Stimulated activated naive CD4-positive, alpha-beta T cell treated with Interleukin-2 at 50 U/mL for 16 hours (primary cell): ENCODE measurements at regions not wholly inside any gene's neighbourhood (a gene's known extent, or its start where the extent isn't known, plus 50 kb on each side); places are given as distances from the start of the nearest gene placed in this dataset.

Experiments used
- DNase-seq: peaks from one replicate; lab custom pipeline; 2025; lab: John Stamatoyannopoulos, UW

DNA sequence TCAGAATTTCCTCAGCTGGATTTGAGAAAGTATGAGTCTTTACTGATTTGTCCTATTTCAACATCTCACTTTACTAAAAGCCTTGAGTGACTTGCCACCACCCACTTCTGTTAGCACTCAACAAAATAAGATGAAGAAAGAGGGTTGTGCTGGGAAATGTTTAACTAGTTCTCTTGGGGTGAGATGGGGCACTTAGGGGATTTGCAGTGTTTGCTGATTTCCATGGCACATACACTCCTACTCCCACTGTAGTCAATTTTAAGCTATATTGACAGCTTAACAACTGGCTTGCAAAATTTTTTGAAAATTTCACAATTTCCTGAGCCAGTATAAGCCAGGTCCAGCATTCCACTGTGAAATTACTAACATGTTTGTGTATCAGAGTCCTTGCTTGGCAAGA, 463.1 kb upstream of the ARHGEF26 start:
- DNase-seq: no peak

DNA sequence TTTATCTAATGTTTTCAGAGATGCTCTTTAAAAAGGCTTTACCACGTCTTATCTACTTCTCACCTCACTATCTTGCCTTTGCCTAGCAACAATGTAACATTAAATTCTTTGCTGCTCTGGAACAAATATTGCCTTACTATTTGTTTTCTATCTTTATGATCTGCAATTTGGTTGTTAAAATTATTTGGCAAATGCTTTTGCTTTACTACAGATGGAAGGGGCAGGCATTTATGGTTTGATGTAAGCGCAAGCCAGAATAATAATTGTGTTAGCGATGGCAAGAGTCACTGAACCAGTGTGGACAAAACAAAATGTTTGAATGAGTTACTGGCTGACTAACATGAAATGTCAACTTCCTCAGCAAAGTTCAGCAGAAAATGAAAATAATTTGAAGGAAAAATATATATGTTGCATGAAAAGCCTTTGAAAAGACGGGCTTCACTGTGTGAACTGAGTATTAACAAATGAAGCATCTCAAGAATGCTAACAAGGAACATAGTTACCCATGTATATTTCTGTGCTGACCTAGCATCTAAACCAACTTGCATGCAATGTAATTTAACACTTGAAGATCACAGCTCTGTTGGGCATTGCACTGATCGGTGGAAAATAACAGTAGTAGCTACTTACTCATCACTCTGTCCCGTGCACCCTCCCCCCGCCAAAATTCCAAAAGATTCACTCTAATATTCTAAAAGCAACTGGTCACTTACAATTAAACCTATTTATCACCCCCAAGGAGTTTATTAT, 454.0 kb upstream of the ARHGEF26 start:
- no peak for DNase-seq

DNA sequence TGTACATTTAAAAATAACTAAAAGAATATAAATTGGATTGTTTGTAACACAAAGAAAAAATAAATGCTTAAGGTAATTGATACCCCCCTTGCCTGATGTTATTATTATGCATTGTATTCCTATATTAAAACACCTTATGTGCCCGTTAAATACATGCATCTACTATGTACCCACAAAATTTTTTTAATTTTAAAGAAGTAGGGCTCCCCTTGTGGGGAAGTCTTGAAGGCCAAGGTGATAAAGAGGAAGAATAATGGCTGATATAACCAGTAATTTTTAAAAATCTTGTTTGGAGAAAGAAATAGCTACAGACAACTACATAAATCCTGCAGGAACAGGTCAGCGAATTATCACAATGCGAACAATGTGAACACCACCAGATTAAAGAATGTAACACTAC, 451.7 kb upstream of the ARHGEF26 start:
- no peak for DNase-seq

DNA sequence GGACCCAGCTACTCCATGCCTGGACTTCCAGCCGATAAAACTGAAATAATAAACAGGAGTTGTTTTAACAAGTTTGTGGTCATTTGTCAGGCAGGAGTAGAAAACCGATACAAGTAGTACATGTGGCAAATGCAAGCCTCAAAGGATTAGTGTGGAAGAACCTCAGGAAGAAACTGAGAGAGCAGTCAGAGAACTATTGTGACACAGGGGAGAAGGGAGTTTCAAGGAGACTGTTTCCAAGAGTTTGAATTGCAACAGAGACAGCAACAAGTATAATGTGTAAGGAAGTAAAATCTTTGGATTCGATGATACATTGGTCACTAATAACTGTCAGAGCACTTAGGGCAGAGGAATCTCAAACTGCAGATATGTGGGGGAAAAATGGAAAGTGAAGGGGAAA, 450.6 kb upstream of the ARHGEF26 start:
- no peak for DNase-seq

DNA sequence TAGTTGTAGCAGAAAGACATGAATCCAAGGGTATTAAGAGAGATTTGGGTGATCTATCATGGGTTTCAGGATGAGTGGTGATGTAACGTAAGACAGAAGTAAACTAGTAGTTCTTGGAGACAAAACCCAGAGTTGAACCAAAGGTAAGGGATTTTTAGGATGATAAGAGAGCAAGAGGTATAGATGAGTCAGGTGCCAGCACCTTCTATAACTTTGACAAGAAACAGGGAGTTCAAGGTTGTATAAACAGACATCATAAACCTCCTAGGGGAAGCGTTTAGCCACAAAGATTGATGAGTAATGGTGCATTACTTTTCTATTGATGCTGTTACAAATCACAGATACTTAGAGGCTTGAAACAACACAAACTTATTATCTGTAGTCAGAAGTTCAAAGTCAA, 447.3 kb upstream of the ARHGEF26 start:
- DNase-seq: no peak

DNA sequence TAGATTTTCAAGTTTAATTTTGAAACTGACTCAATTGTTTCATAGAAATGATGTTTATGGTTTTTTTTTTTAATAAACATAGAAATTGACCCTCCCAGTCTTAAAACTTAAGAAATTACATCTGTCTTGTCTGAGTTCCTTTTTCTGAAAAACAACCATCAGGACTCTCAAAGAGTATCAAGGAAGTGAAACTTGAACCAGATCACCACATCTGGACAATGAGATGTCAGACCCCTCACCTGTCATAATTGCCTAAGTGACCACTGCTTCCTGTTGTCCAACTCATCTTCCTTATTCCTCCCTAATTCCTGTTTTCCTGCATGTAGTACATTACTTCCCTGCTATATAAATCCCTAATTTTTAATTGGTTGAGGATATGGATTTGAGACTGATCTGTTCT, 441.5 kb upstream of the ARHGEF26 start:
- DNase-seq: no peak

DNA sequence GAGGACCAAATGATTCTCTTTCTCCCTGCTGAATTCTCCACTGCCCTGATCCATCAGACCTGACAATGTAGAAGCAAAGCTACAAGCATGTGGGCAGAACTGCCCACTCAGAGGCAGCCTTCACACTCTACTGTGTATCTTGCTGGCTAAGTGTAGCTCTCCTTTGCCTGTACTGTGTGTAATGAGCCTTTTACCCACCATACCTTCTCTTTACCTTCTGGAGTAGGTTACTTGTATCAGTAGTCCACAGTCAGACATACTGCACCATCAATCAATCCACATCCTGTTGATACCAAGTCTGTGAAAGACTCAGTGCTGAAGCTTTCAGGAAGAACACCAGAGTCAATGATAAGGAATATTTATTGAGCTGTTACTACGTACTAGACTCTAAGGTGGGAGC, 440.7 kb upstream of the ARHGEF26 start:
- DNase-seq: no peak

DNA sequence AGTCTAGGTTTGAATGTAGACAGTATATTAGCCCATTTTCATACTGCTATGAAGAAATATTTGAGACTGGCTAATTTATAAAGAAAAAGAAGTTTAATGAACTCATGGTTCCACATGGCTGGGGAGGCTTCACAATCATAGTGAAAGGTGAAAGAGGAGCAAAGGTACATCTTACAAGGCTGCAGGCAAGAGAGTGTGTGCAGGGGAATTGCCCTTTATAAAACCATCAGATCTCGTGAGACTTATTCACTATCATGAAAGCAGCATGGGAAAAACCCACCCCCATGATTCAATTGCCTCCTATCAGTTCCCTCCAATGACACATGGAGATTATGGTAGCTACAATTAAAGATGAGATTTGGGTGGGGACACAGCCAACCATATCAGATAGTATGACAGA, 440.1 kb upstream of the ARHGEF26 start:
- no peak for DNase-seq

DNA sequence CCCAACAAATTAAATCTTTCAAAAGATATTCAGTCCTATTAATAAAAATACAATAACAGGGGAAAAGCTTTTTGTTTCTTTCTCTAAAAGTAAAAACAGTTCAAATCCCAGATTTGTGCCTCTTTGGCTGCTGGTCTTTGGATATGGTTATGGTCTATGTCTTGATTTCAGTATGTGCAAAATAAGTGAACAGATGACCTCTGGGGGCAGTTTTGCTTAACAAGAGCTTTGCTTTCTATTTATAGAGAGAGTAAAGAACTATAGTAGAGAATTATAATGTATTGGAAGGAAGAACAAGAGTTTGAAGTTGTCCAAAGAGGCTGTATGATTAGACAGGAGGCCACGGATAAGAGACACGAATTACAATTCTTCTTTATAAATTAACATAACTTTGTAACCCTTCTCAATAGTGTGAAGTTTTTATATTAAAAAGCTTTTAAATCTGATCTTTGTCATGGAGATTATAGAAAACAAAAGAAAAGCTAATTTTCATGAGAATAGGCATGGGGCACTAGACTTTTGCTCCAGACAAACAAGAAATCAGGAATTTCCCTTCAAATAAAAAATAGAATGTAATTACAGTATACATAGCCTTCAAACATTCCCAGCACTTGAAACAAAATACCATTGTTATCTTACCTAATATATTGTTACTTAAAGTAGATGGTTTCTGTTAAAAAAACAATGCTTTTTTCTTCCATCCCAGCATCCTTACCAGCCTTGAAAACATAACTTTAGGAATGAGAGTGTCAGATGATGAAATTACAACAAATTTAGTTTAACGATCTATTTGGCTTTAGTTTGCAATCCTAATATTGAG, 432.7 kb upstream of the ARHGEF26 start:
- DNase-seq: no peak

DNA sequence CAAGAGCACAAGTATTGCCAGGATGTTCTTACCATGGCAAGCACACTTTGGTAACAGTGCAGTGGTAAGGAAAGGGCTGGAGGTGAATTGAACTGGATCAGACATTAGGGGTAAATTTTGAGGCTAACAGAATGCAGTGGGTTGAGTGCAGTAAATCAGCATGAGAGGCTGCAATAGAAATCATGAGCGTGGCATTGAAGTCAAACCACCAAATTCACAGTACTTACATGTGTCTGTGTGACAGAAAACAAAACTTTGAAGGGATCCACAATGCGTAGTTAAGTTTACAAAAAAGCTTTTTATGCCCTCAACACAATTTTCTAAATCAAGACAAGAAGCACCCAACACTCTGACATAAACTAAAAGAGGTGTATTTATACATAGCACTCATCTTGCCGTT, 428.0 kb upstream of the ARHGEF26 start:
- DNase-seq: no peak

DNA sequence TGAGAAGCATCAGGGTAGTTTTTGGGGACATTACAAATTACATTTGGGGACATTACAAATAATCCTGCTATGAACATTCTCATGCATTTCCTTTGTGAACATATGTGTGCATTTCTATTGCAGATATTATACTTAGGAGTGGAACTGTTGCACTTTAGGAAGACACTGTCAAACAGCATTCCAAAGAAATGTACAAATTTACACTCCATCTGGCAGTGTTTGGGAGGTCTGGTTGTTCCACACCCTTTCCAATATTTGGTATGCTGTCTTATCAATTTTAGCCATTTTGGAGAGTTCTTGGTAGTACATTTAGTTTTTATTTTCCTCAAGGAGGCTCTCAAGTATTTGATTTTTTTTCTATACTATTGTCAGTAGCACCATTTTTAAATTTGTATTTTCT, 419.1 kb upstream of the ARHGEF26 start:
- DNase-seq: no peak

DNA sequence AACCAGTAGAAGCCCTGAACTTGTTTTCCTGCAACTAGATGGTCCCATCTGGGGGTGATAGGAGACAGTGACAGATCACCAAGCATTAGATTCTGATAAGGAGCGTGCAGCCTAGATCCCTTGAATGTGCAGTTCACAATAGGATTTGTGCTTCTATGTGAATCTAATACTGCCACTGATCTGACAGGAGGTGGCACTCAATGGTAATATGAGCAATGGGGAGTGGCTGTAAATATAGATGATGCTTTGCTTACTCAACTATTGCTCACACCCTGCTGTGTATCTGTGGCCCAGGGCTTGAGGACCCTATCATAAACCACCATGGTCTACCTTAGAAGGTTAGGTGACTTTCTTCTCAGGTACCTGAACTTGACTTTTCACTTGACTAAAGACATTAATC, 417.1 kb upstream of the ARHGEF26 start:
- no peak for DNase-seq

DNA sequence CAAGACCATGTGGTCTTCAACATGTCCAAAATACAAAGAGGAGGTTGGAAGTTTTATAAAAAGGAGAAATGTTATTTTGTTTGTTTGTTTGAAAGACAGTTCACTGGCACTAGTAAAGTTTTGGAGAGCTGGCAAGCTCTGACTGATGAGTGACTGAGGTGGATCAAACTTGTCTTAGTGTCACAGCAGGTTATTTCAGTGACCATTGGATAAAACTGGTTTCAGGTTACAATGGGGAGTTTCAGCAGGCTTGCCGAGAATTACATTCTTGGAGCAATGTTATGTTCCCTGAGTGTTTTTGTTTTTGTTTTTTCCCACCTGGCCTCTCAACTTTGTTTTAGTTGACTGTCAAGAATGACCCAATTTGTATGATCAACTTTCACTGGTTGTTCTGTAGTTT, 414.5 kb upstream of the ARHGEF26 start:
- no peak for DNase-seq

DNA sequence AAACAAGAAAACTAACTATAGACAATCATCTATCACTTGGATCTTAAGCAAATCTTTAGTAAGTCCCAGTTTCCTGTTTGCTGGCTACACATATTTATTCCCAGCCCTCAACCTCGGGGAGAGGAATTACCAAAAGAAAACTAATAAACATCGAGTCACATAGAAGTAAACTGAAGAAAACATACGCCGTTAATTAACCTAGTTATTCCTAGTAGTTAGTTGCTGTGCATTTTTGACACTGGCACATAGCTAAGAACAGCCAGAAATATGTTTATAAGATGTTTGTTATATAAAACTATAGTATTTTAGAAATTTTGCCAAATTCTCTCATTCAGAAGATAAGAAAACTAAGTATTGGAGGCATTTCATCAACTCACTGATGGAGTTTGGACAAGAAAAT, 407.2 kb upstream of the ARHGEF26 start:
- no peak for DNase-seq

DNA sequence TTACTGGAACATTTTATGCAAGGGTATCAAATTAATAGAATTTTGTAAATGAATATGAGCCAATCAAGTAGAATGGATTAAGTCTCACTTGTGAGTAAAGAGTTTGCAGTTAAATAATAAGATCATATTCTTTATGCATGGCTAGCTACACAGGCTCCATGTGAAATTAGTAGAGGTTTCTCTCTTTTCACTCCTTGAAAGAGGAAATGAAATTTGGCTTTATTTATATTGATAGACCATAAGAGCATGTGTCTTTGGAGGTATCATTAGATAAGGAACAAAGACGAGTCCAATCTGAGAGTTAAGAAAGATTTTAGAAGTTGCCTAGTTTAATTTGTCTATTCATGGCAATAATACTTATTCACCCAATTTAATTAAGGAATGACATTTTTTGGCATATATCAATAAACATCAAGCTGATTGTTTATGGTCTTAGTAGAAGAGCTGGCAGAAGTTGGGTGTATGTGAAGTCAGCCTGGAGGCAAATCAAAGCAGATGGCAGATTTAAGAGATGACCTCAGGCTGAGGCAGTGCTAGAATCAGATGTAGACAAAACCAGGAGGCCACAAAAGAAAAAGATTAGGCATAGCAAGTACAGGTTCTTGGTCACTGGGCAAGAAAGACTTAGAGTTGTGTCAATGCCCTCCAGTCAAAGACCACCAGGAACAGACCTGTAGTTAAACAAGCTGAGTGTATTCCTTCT, 406.5 kb upstream of the ARHGEF26 start:
- DNase-seq: no peak

DNA sequence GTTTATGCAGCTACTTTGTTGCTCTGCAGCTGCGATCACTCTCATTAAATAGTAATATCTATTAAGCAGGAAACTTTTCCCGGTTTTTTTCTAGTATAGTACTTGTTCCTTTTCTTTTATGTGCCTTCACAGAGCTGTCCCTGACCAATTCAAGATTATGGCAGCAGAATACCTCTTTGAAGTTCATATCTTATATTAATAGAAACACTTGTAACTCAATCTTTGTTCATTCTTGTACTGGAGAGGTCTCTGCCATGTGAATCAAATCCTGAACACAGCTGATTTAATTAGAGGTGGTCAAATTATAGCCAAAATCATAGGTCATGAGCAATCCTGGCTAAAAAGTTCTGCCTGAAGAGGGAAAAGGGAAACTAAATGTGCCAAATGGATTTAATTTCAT, 399.0 kb upstream of the ARHGEF26 start:
- no peak for DNase-seq

DNA sequence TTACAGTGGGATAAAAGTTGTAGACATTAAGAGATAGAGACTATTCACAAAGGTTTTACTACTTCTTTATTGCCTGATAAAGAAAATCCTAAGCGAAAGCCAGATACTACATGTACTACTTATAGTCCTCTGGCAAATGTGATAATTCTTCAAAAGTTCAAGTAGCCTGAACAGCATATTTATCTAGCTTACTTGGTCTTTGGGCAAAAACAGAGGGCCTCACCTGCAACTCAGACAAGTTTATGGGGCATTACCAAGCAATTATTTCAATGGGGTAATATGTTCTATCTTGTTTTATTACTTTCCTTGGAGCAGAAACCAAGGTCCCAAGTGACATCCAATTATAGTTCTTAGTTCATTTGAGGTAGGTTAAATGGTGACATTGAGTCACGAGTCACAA, 390.1 kb upstream of the ARHGEF26 start:
- DNase-seq: no peak

DNA sequence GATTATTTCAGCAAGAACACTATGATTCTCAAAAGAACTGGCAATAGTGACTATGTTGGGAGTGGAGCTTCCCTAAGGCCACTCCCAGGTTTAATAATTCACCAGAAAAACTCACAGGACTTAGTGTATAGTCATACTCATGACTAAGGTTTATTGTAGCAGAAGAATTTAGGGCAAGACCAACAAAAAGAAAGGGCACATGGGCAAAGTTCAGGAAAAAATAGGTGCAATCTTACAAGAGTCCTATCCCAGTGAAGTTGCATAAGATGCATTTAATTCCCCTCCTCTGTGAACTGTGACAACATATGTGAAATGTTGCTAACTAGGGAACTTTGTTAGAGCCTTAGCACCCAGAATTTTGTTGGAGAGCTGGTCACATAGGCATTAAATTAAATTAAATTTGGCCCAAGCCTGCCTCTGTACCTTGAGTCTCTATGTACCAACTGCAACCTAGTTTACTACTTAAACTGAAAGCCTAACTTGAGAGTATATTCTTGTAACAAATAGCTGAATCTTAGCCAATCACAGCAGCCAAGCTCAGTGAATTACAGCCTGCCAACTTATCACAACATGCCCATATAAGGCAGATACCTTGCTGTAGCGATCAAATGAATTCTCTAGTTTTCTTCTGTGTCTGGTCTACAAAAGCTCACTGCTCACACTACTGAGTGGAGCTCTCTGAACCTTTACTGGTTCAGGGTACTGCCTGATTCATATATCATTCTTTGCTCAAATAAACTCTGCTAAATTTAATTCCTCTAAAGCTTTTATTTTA, 386.2 kb upstream of the ARHGEF26 start:
- DNase-seq: no peak

DNA sequence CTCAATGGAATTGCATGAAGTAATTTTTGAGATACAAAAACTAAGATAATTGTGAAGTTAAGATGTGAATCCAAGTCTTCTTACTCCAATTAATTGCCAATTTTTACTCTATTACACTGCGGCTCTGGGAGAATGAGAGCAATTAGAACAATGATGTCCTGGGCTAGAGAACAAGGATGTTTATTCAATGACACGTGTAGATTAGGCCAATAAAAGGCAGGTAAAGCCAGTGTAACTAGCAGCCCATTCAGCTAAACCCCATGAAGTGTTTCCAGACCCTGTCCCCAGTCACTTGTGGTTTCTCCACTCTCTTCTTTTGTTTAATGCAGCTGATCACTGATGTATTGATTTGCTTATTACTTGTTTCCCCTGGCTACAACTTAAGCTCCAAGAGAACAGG, 381.1 kb upstream of the ARHGEF26 start:
- no peak for DNase-seq

DNA sequence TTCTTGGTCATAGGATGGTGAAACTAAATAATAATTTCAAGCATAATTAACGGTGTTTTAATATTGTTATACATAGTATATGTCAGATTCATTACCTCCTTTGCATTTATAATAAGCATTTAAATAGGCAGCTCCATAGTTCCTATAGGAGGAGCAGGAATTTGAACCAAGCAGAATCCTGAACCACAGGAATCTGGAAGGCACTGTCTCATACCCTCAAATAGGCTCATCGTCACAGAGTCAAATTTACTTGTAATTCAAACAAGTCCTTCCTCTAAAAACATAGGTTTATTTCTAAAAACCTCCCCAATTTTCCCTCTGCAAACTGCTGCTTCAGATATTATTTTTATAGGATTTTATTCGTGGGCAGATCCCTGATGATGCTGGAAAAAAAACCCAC, 376.3 kb upstream of the ARHGEF26 start:
- no peak for DNase-seq

DNA sequence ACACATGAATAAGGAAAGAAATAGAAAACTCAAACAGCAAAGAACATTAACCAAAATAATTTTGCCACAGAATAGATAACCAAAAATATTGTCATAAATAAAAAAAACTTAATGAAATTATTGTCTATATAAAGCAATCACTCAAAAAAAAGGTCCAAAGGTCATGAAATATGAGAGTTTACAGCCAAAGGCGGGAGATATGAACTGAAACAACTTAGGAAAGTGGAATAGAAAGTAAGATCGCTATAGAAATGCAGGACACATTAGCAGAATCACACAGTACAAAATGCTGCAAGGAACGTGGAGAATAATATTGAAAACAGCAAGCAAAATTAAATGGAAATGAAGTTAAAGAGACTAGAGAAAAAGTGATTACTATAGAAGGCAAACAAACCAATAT, 375.0 kb upstream of the ARHGEF26 start:
- no peak for DNase-seq

DNA sequence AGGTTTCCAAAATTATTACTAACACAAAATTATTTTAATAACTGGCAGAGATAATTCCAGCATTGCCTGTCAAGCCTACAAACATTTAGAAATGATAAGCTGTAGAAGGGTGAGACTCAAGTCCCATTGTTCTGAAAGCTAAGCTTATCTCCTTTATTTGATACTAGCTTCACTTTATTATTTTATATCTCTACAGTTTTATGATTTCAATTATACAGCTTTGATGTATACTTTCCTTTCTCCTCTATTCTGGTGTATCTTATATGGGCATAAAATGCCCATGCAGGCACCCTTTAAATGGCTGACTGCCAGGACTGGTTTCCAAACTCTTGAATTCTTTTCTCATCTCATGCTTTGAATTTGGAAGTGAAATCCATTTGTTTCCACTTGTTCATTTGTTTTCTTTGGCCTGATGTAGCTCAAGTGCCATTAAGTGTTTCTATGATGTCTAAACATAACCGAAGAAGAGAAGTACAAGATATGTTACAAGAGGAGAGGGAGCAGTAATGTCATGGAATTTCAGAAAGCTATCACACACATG, 372.1 kb upstream of the ARHGEF26 start:
- no peak for DNase-seq
